ENCODE measurements at regions not wholly inside any gene's neighbourhood (a gene's known extent, or its start where the extent isn't known, plus 50 kb on each side); places are given as distances from the start of the nearest gene placed in this dataset.

DNA sequence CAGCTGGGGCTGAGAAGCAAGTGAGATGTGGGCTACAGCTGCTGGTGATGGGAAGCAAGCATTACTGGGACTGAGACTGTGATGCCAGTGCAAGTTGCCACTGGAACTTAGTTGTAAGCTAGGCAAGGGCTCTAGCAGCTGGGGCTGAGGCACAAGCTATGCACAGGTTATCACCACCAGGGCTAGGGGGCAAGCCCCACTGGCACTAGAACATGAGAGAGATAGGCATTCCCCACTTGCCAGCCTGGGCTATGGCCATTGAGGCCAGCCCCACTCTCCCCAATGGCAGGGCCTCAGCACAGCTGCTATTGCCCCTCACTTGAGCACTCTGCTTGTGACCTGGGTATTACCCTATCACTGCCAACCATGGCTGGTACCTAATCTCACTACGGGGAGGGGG lies 130.8 kb upstream of the SMIM31 start:
- H3K79me2 ChIP-seq (ENCODE audit: low read depth) = no peaks in the 10 kb centered on the region
- Mint-ChIP-seq H3K4me3 (no peak overlapping the region), H3K36me3 (no peaks in the 10 kb centered on the region), H3K4me1 (no peaks in the 10 kb centered on the region), H3K27me3 (ENCODE audit: insufficient read depth, low read depth) (no peaks in the 10 kb centered on the region), H3K9me3 (peaks cover 2% of the 10 kb centered on the region), H3K27ac (no peak overlapping the region)
- no peaks in the 10 kb centered on the region for H3K9me3 ChIP-seq (ENCODE audit: low read depth)
- H4K20me1 ChIP-seq (ENCODE audit: low read depth) = no peaks in the 10 kb centered on the region
- H3K9ac ChIP-seq = no peak overlapping the region
- no peak for DNase-seq (ENCODE audit: low spot score)
- no peak overlapping the region for H3K4me3 ChIP-seq
- no peak overlapping the region for H2AFZ ChIP-seq (replicated peaks)
- H3K27ac ChIP-seq = no peak overlapping the region
- H3K4me1 ChIP-seq = peaks cover 5% of the 10 kb centered on the region
- no peaks in the 10 kb centered on the region for H3F3A ChIP-seq (ENCODE audit: low read depth)
- H3K4me2 ChIP-seq = no peak overlapping the region
- TF ChIP-seq, protein P1, sequence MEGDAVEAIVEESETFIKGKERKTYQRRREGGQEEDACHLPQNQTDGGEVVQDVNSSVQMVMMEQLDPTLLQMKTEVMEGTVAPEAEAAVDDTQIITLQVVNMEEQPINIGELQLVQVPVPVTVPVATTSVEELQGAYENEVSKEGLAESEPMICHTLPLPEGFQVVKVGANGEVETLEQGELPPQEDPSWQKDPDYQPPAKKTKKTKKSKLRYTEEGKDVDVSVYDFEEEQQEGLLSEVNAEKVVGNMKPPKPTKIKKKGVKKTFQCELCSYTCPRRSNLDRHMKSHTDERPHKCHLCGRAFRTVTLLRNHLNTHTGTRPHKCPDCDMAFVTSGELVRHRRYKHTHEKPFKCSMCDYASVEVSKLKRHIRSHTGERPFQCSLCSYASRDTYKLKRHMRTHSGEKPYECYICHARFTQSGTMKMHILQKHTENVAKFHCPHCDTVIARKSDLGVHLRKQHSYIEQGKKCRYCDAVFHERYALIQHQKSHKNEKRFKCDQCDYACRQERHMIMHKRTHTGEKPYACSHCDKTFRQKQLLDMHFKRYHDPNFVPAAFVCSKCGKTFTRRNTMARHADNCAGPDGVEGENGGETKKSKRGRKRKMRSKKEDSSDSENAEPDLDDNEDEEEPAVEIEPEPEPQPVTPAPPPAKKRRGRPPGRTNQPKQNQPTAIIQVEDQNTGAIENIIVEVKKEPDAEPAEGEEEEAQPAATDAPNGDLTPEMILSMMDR (IDR thresholded peaks at IDR 0.05) = no peak
- TF ChIP-seq EZH2 (IDR thresholded peaks at IDR 0.05) = no peak
- TF ChIP-seq EZH2phosphoT487 (IDR thresholded peaks at IDR 0.05) = no peak
- H3K36me3 ChIP-seq = no peaks in the 10 kb centered on the region
- no peaks in the 10 kb centered on the region for H3K27me3 ChIP-seq

DNA sequence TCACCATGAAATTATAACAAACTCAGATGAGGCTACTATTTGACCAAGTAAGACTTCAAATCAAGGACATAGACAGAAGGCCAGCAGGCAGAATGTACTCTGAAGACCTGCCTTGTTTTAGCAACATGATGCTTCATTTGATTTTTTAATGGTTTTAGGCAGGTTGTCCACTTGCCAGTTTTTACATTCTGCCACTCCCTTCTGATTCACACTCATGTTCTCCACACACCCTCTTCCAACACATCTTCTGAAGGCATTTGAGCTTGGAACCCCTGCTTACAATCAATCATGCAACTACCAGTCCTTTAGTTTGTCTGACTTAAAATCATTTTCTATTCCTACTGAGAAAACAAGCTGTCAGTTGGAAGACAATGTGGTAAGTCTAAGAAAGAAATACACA lies 114.9 kb upstream of the SMIM31 start:
- no peaks in the 10 kb centered on the region for H4K20me1 ChIP-seq (ENCODE audit: low read depth)
- H2AFZ ChIP-seq (replicated peaks) = no peak overlapping the region
- no peak for DNase-seq (ENCODE audit: low spot score)
- no peak overlapping the region for H3K4me3 ChIP-seq
- H3K9ac ChIP-seq = no peak overlapping the region
- H3K4me1 ChIP-seq = peaks cover 3% of the 10 kb centered on the region
- no peaks in the 10 kb centered on the region for H3K27me3 ChIP-seq
- H3K9me3 ChIP-seq (ENCODE audit: low read depth) = no peaks in the 10 kb centered on the region
- Mint-ChIP-seq H3K4me3 (no peak overlapping the region), H3K27me3 (ENCODE audit: insufficient read depth, low read depth) (no peaks in the 10 kb centered on the region), H3K27ac (no peak overlapping the region), H3K4me1 (no peaks in the 10 kb centered on the region), H3K36me3 (no peaks in the 10 kb centered on the region), H3K9me3 (no peaks in the 10 kb centered on the region)
- no peaks in the 10 kb centered on the region for H3K79me2 ChIP-seq (ENCODE audit: low read depth)
- no peaks in the 10 kb centered on the region for H3F3A ChIP-seq (ENCODE audit: low read depth)
- no peak overlapping the region for H3K4me2 ChIP-seq
- no peak for TF ChIP-seq EZH2phosphoT487 (IDR thresholded peaks at IDR 0.05)
- TF ChIP-seq, protein P1 (IDR thresholded peaks at IDR 0.05) = no peak
- TF ChIP-seq EZH2 (IDR thresholded peaks at IDR 0.05) = no peak
- no peaks in the 10 kb centered on the region for H3K36me3 ChIP-seq
- no peak overlapping the region for H3K27ac ChIP-seq

DNA sequence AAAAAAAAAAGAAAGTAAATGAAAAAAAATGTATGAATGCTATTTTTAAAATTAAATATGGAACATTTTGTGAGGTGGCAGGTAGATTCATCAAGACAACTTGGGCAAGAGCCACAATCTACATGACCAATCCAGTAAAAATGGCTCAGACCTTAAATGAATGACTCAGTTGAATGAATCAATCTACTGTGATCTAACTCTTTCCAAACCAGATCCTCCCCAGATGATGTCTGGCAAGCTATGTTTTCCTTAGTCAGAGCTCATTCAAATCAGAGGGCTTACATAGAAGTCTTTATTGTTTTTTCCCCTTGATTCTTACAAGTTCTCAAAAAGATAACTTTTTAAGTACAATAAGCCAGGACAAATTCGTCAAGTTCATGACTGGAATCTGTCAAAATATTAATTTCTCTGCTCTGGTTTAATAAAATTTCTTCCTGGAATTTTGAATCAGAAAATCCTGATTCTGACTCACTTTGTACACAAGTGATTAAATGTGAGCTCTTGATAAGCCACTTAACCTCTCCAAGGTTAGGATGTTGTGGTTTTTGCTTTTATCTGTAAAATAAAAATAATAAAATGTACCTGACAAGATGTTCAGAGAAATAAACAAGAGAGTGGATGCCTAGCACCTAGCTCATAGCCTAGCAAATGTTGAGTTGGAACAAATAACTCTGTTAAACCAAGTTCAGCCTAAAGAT lies 105.6 kb upstream of the SMIM31 start:
- Mint-ChIP-seq H3K9me3 (no peaks in the 10 kb centered on the region), H3K27me3 (ENCODE audit: insufficient read depth, low read depth) (no peaks in the 10 kb centered on the region), H3K4me1 (no peaks in the 10 kb centered on the region), H3K36me3 (no peaks in the 10 kb centered on the region), H3K4me3 (no peak overlapping the region), H3K27ac (no peak overlapping the region)
- Histone ChIP-seq H3K79me2 (ENCODE audit: low read depth) (no peaks in the 10 kb centered on the region), H3F3A (ENCODE audit: low read depth) (no peaks in the 10 kb centered on the region), H3K4me2 (no peak overlapping the region), H4K20me1 (ENCODE audit: low read depth) (no peaks in the 10 kb centered on the region), H3K36me3 (no peaks in the 10 kb centered on the region), H3K9me3 (ENCODE audit: low read depth) (no peaks in the 10 kb centered on the region), H2AFZ (replicated peaks) (no peak overlapping the region), H3K9ac (no peak overlapping the region), H3K27ac (no peak overlapping the region), H3K27me3 (no peaks in the 10 kb centered on the region), H3K4me3 (no peak overlapping the region), H3K4me1 (no peaks in the 10 kb centered on the region)
- no peak for TF ChIP-seq EZH2 (IDR thresholded peaks at IDR 0.05)
- no peak for DNase-seq (ENCODE audit: low spot score)

DNA sequence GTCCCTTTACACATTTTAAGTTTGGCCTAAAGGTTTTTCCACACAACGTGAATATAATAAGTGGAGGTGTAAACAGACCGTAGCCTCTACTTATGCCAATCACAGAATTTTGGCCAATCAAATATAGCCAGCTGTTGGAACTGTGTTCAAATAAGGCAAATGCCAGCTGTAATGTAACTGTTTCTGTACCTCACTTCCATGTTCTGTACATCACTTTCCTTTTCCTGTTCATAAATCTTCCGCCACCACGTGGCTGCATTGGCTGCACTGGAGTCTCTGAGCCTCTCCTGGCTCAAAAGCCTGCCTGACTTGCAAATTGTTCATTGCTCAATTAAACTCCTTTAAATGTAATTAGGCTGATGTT lies 105.1 kb upstream of the SMIM31 start:
- Histone ChIP-seq H3K4me2 (no peak overlapping the region), H3K27ac (no peak overlapping the region), H2AFZ (replicated peaks) (no peak overlapping the region), H3F3A (ENCODE audit: low read depth) (no peaks in the 10 kb centered on the region), H3K27me3 (no peaks in the 10 kb centered on the region), H3K4me1 (no peaks in the 10 kb centered on the region), H4K20me1 (ENCODE audit: low read depth) (no peaks in the 10 kb centered on the region), H3K9ac (no peak overlapping the region), H3K36me3 (no peaks in the 10 kb centered on the region), H3K79me2 (ENCODE audit: low read depth) (no peaks in the 10 kb centered on the region), H3K4me3 (no peak overlapping the region), H3K9me3 (ENCODE audit: low read depth) (no peaks in the 10 kb centered on the region)
- TF ChIP-seq EZH2 (IDR thresholded peaks at IDR 0.05) (no peak), EZH2phosphoT487 (IDR thresholded peaks at IDR 0.05) (no peak)
- TF ChIP-seq, protein P1 (IDR thresholded peaks at IDR 0.05) = no peak
- DNase-seq (ENCODE audit: low spot score) = no peak
- no peak overlapping the region for H3K4me3 Mint-ChIP-seq
- no peaks in the 10 kb centered on the region for H3K27me3 Mint-ChIP-seq (ENCODE audit: insufficient read depth, low read depth)
- H3K36me3 Mint-ChIP-seq = no peaks in the 10 kb centered on the region
- no peaks in the 10 kb centered on the region for H3K9me3 Mint-ChIP-seq
- H3K27ac Mint-ChIP-seq = no peak overlapping the region
- no peaks in the 10 kb centered on the region for H3K4me1 Mint-ChIP-seq
